Islet of Langerhans (tissue), 1 donor: ENCODE measurements at regions not wholly inside any gene's neighbourhood (a gene's known extent, or its start where the extent isn't known, plus 50 kb on each side); places are given as distances from the start of the nearest gene placed in this dataset.

Experiments
- FAIRE-seq: peaks from one replicate; lab custom pipeline; 2011; peaks lifted over from hg19 to GRCh38; lab: Jason Lieb, UNC

DNA sequence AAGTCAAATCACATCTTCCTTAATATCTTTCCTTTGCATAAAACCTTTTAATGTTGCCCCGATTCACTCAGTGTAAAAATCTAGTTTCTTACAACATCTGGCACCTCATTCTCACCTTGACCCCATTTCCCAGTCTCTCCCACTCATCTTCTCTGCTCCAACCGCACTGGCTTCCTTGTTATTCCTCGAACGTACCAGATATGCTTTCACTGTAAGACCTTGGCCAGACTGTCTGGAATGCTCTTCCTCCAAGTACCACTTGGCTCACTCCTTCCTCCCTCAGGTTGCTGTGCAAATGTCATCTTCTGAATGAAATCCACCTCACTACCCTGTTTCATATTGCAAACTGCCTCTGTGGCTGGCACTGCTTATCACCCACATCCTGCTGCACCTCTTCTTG, 433.6 kb downstream of the HAPSTR1 start:
- no peak for FAIRE-seq

DNA sequence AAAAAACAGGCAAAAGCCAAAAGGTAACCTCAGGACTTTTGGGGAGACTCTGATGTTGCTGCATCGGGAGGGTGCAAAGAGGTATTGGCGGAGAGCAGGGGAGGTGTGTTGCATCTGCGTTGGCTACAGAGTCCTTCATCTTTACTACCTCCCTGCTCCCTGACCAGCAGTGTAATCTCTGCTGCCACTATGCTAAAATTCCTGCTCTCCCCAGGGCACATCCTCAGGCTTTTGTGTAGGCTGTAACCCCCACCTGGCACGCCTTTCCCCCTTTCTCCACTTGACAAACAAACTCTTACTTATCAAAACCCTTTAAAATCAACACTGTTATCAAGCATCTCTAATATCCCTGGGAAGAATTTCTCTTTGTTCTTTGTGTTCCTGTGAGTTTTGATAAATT, 435.3 kb downstream of the HAPSTR1 start:
- no peak for FAIRE-seq

DNA sequence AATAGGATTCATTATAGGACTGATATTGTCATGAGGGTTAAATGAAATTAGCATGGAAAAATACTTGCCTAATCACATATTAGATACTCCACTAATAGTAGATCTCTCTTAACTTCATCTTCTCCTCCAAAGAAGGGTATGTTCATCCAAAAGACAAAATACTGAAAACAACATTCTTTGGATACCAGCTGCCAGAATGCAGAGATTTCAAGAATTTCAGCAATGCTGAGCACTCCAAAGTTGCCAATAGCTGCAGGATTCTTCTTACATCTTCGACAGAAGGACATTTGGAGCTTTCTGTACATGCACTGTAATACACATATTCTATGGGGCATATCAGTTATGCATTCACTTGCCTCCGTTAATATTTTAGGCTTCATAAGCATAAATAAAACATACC, 436.5 kb downstream of the HAPSTR1 start:
- no peak for FAIRE-seq

DNA sequence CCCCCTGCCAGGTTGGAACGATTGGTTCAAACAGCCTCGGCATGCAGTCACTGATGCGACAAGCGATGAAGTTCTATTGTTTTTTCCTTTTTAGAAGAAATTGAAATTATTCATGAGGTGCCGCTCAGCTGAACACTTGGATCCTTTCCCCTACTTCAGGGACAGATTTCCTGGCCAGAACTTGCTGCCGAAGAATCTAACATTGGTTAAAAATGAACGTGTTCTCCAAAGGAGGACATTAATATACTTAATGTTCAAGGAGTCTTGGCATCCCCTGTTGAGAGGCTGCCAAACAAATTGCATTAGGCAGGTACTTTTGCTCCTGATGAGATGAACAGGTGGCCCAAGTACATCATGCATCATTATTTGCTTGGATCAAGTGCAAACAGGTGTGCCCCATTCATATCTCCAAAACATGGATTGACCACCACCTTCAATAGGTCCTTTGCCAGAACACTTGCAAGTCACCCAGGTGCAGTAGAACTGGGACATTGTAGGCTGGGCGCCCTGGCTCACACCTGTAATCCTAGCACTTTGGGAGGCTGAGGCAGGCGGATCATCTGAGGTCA, 437.2 kb downstream of the HAPSTR1 start:
- no peak for FAIRE-seq

DNA sequence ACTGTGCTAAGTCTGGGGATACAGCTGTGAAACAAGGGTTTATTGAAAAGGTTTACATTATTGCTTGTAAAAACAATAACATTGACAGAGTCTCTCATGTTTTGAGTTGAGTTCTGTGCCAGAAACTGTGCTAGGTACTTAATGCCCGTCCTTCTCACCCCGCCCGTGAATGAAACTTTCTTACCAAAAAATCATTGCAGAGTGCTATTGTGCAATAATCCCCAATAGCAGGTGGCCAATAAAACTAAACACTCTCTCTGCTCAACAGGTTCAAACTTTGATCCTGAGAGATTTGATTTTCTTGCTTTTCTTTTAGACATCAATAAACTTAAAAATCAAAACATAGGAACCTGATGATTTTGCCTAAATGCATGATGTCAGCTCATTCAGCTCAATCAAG, 441.6 kb downstream of the HAPSTR1 start:
- FAIRE-seq = no peak

DNA sequence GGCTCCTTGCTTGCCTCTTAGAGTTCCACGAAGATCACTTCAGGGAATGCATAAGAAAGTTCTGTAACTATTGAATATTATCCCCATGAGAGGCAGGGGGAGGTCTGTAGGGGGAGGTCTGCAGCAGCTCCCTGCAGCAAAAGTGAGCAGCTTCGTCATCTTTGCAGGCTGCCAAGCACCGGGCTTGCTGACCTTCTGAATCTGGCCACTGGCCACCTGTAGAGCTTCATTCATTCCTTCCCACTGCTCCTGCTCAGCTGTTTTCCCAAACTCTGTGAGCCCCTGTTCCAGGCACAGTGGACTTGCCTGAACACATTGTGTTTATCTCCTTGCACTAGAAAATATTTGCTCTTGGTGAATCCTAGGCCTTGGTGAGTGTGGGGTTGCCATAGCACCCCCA, 443.3 kb downstream of the HAPSTR1 start:
- FAIRE-seq = no peak

DNA sequence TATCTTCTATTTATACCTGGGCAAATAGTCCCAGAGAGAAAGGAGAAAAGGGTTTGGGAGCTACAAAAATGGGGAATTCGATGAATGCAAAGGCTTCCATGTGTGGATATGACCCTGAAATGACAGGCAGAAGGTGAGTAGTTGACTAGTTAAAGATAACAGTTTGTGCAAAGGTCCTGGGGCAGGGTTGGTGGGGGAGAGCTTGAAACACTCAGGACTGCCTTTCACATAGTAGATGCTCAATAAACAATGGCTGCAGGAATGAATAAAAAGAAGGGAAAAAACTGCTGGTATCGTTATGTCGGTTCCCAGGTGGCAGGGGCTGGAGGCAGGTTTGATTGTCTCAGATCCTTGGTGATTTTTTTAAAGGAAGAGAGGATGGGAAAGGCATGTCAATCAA, 445.5 kb downstream of the HAPSTR1 start:
- no peak for FAIRE-seq

DNA sequence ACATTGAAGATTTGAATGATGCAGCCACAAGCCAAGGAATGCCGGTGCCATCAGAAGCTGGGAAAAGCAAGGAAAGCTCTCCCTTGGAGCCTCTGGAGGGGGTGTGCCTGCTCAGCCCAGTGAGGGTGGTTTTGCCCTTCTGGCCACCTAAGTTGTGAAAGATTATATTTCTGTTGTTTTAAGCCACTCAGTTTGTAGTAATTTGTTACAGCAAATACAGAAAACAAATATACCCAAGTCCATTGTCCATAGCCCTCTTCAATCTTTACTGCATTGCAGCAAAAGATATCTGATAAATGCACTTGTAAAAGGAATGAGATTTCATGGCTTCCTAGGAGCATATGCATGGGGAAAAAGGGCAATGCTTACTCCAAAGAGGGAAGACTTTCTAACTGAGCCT, 447.9 kb downstream of the HAPSTR1 start:
- FAIRE-seq = no peak

DNA sequence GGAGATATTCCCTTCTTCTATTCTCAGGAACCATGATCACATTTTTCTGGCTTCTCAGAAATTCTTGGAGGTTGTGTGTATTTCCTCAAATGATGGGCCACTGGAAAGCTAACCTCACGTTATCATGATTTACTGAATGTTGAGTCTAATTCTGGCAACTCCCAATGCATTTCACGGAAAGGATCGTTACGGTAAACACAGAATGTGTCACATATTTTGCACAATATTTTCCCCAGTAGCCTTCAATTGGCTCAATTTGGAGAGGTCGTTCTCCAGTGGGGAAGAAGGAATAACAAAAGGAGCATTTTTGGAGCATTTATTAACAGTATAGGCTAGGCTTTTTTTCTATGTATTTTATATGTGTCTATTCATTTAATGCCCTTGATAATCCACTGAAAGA, 450.3 kb downstream of the HAPSTR1 start:
- no peak for FAIRE-seq

DNA sequence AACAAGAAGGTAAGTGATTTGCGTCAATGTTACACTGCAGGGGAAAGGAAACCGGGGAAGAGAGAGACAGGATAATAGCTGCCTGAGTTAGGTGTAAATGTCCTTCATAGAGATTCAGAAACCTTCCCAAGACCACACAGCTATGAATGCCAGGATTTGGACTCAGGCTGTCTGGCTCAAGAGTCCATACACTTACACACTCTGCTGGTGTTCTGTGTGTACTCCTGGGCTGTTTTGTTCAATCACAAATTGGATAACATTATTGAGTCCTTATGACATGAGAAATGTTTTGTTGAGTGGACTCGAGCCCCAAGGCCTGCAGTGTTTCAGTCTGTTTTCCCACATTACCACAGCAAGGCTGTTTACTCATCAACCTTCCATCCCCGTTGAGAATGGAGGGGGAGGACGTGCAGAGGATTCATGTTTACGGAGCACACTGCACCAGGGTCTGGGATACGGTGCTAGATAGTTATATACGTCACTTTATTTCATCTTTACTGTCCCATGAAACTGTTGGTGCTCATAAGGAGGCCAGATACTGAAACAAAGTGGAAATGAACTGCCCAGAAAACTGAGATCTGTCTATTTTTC, 450.8 kb downstream of the HAPSTR1 start:
- FAIRE-seq = no peak

DNA sequence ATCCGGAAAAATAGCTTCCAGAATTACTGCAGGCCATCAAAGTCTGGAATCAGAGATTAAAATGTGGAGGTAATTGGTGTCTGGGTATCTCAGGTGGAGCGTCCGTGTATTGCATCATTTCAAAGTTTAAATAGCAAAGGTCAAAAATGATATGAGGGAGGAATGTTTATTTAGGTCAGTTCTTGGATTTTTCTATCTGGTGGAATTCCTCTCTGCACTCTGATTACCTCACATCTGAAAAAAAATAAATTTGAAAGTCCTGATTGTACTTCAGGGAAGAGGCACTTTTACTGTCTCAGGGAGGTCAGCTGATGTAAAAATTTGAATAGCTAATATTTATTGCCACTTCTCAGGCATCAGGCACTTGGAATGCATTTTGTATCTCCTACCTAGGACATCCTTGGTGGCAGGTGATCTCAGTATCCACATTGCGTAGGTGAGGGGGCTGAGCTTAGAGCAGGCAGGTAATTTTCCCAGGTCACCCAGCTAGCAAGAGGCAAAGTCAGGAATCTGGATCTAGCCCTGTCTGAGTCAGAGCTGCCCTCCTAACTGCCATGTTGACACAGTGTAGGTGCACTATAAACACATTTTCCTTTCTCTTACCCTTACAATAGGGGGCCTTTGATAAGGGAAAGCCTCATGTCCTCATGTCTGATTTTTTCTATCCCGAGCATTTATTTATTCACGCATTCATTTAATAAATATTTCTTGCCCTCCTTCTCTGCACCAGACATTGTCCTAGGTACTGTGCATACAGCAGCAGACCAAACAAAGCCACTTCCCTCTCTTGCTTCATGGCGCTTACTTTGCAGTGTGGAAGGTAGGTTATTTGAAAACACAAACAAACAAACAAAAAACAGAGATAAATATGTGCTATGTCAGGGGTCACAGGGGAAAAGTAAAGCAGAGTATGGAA, 454.3 kb downstream of the HAPSTR1 start:
- no peak for FAIRE-seq

DNA sequence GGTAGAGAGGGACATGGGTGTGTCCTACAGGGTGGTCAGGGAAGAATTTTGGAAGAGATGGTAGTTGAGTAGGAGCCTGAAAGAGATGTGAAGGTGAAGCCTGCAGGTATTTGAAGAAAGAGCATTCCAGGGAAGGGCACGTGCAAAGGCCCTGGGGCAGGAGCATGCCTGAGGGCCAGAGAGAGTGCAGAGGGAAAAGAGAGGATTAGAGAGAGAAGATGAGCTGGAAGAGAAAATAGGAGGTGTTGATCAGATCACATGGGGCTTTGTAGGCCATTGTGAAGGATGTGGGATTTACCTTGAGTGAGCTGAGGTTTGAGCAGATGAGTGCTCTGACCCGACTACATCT, 455.0 kb downstream of the HAPSTR1 start:
- no peak for FAIRE-seq

DNA sequence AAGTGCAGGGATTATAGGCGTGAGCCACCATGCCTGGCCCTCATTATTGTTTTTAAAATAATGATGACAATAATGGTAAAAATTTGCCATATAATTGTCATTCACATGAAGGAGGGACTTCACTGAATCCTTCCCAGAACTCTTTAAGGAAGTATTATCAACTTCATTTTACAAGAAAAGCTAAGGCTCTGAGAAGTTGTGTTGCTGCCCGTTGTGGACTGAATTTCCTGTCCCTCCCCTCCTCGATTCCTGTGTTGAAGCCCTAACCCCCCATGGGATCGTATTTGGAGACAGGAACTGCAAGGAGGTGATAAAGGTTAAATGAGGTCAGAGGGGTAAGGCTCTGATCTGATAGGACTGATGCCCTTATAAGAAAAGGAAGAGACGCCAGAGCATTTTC, 458.0 kb downstream of the HAPSTR1 start:
- FAIRE-seq = no peak

DNA sequence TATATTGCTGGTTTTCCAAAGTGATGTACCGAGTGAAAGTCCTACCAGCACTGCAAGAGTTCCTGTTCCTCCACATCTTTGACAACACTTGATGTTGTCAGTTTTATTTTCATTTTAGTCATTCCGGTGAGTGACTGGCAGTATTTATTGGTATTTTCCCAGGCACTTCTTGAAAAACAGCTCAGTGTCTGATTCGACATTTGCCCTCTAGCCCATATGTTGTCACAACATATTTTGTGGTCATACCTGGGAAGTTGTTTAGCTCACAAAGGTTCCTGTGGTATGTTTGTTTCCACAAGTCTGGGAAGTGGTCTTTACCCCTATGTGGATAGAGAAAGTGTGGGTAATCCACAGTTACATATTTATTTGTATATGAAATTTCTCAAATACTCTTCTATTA, 463.6 kb downstream of the HAPSTR1 start:
- FAIRE-seq = no peak

DNA sequence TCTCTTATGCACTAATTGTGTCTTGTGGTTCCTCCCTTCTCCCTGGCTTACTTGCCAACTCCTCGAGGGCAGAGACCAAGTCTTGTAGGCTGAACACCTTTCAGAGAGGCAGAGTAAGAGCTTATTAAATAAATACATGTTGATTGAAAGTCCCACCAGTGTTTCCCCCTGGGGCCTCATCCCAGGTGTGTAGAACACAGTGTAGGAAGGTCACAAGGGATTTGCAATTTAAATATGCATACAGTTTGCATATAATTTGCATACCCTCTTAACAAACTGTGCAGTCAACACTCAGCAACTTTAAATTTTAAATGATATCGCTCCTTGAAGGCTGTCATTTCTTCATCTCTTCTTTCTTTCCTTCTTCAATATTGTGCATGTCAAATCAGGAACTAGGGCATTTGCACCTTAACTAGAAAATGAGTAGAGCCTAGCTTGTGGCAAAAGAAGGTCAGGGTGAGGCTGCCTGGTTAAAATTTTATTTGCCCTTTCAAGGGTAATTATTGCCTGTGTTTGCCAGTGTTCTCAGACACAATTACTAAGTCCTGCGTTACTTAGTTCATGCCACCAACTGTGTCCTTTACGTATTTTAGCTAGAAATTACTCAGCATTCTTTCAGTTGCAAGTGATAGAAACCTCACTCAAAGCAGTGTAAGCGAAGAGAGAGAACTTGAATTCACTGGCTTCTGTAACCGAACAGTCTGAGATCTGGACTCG, 465.7 kb downstream of the HAPSTR1 start:
- no peak for FAIRE-seq

DNA sequence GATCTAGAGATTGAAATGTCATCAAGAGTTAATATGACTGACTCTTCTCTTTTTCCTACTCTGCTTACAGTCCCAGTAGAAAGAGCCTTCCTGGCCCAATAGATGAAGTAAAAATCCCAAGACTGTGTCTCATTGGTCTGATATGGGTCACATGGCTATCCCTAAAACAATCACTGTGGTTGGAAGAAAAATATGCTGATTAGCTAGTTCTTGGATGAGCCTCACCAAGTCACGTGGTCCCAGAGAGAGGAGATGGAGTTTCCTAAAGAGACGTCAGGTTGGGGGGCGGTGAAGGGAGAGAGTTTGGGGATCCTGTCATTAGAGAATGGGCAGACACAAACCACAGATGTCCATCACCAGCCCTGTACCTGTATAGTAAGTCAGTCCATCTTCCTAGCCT, 466.3 kb downstream of the HAPSTR1 start:
- FAIRE-seq = no peak

DNA sequence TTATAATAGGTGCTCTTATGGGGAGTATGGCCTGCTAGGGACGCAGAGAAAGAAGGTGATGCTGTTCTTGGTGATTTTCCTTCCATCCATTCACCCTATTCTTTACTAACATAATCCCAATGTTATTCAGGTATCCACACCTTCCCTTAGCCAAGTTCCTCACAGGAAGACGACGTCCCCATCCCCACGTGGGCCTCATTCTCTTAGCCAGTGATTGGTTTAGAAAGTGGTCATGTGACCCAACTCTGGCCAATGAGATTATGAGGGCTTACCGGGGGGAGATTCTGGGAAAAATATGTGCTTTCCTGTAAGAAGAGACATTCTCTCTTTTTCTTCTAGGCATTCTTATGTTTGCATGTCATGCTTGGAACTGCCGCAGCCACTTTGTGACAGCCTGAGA, 474.7 kb downstream of the HAPSTR1 start:
- FAIRE-seq = no peak

DNA sequence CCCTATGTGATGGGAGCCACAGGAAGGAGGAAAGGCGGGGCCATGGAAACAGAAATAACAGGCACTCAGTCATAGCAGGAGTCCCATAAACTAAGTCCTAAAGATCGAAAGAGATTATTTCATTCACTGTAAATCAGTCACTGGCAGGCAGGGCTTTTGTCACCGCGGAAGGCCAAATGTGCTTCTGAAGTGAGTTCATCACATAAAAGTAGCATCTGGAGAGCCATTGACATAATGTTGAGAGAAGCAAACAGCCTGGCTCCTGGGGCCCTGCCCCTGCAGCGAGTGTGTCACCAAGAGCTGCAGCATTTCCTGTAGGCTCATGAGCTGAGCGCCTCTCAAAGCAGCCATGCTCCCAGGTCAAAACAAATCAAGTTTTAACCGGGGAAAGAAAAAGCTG, 476.2 kb downstream of the HAPSTR1 start:
- no peak for FAIRE-seq

DNA sequence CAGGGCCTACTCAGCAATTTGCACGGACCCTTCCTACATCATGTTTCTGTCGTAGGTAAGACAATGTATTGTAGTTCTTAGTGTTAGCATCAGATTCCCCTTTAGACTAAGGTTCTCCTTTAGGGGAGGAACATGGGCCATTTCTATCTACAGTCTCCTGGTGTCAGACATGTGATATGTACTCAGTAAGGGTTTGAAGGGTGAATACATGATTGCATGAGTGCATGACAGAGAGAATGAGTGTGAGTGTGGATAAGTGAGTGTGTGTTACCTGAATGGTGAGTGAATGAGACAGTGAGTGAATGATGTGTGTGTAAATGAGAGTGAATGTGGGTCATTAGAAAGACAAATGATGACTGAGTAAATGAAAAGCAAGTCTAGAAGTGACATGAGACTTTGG, 476.8 kb downstream of the HAPSTR1 start:
- no peak for FAIRE-seq

DNA sequence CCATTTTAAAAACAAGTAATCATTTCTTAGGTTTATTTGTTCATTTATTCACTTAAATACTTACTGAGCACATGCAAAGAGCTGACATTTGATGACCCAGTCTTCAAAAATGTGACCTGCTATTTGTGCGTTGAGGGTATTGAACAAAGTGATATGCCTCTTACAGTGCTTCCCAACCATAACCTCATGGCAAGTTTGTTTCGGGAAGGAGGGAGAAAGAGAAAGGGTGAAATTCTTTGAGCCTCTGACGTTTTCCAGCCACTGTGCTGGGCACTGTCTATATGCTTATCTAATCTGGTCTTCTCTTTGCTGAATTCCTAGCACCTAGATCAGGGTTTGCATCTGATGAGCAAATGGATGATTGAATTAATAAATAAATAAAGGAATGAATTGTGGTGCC, 479.1 kb downstream of the HAPSTR1 start:
- FAIRE-seq = no peak

DNA sequence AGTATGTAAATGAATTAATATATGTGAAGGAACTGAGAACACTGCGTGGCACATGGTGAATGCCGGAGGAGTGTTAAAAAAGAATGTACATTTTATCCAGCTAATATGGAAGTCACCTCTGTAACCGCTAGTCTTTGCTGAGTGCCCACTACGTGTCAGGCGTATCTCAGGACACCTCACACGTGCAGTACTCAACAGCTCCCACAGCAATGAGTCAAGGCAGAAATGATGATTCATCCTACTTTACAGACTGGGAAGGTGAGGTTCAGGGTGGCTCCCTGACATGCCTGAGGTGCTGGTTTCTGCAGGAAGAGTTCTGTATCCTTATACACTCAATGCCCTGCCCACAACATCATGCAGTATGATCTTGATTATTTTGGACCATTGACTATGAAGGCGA, 487.0 kb downstream of the HAPSTR1 start:
- no peak for FAIRE-seq

DNA sequence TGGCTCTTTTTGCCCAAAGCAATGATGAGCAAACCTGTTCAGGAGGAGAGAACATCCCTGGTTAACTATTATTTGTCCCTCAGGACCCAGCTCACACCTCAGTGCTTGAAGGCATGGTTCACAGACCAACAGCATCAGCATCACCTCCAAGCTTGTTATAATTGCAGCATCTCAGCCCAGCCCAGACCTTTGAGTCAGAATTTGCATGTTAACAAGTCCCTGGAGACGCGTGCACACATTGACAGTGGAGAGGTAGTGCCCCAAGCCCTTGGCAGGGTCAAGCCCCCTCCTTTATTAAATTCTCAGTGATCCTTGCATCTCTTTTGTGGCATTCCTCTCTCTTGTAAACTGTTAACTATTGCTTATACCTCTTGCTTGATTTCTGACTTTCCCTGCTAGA, 488.6 kb downstream of the HAPSTR1 start:
- no peak for FAIRE-seq

DNA sequence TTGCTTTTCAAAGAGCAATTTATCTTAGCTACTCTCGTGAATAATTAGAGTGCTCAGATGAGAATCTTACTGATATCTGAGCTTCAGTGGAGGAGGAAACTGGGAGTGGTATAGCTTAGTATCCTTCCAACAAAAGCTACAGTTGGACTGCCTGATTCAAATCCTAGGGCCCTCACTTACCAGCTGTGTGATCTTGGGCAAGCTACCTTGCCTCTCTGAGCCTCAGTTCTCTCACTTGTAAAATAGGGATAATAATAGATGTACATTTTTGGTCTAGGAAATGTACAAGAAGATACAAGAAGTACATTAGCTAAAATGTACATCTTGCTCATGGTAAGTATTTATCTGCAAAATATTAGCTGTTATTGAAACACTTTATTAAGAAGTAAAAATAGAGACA, 502.0 kb downstream of the HAPSTR1 start:
- no peak for FAIRE-seq
